ENCODE measurements at regions not wholly inside any gene's neighbourhood (a gene's known extent, or its start where the extent isn't known, plus 50 kb on each side); places are given as distances from the start of the nearest gene placed in this dataset.
A peak's percentile ranks its signal among the peaks of the same experiment; 100 is the strongest.
"Not testable (repeated sequence)": the region's sequence is repeated elsewhere in the genome, so short reads cannot be mapped to it uniquely, and the experiment has no call there.

DNA sequence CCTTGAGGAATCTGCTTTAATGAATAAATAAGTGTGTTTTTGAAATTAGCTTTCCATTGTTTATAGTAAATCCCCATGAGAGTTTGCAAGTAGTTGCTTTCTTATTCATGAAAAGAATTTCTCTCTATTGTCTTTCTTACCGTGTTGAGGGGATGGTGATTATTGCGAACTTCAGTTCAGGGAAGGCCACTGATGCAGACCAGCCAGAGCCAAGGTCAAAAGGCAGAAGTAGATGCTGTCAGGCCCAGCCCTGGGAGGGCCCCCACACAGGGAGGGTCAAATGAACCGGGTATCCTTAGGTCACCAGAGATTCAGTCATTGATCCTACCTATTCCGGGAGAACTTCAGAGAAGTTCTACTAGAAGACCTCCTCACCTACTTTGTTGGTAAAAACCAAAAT lies 185.9 kb downstream of the NUFIP1 start:
- no peak overlapping the region for H3K4me3 ChIP-seq
- TF ChIP-seq Cebpa-rat (IDR thresholded peaks at IDR 0.05) = no peak
- H4K20me1 ChIP-seq = no peaks in the 10 kb centered on the region
- H3K36me3 ChIP-seq = no peaks in the 10 kb centered on the region
- no peaks in the 10 kb centered on the region for H3K27me3 ChIP-seq
- H3K4me1 ChIP-seq = no peaks in the 10 kb centered on the region
- H3K27ac ChIP-seq = no peak overlapping the region
- no peak overlapping the region for H3K9ac ChIP-seq
- H3K9me3 ChIP-seq = no peaks in the 10 kb centered on the region
- no peak overlapping the region for H3K4me2 ChIP-seq

DNA sequence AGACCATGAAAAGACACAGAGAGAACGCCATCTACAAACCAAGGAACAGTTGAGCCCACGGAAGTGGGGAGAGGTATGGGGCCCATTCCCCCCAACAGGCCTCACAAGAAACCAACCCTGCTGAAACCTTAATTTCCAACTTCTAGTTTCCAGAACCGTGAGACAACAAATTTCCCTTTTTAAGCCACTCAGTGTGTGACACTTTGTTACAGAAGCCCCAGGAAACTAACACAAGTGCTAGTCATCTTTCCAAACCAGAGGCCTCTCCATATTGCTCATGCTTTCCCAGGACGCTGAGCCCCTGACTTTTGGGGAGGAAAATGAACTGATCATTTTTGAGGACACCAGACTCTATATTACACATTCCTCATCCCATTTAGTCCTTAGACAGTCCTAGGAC lies 186.8 kb downstream of the NUFIP1 start:
- no peak overlapping the region for H3K27ac ChIP-seq

GRCh38 chr13:44801990-44802389 lies 187.3 kb downstream of the NUFIP1 start:
- no peak overlapping the region for H3K27ac ChIP-seq
- H4K20me1 ChIP-seq = no peaks in the 10 kb centered on the region
- TF ChIP-seq Cebpa-rat (IDR thresholded peaks at IDR 0.05) = no peak
- H3K9ac ChIP-seq = no peak overlapping the region
- H3K9me3 ChIP-seq = no peaks in the 10 kb centered on the region
- no peak overlapping the region for H3K4me3 ChIP-seq
- no peaks in the 10 kb centered on the region for H3K4me1 ChIP-seq
- no peaks in the 10 kb centered on the region for H3K27me3 ChIP-seq
- H3K4me2 ChIP-seq = no peak overlapping the region
- H3K36me3 ChIP-seq = no peaks in the 10 kb centered on the region

More for the DNA sequence above, 186.8 kb downstream of the NUFIP1 start:
- Histone ChIP-seq H3K4me3 (no peak overlapping the region), H3K9ac (no peak overlapping the region), H3K4me2 (no peak overlapping the region), H3K9me3 (no peaks in the 10 kb centered on the region), H3K4me1 (no peaks in the 10 kb centered on the region), H4K20me1 (no peaks in the 10 kb centered on the region), H3K36me3 (no peaks in the 10 kb centered on the region), H3K27me3 (no peaks in the 10 kb centered on the region)
- no peak for TF ChIP-seq Cebpa-rat (IDR thresholded peaks at IDR 0.05)

GRCh38 chr13:44800626-44801025 lies 188.6 kb downstream of the NUFIP1 start:
- no peak for TF ChIP-seq Cebpa-rat (IDR thresholded peaks at IDR 0.05)
- no peak overlapping the region for H3K4me2 ChIP-seq
- H3K9ac ChIP-seq = no peak overlapping the region
- H4K20me1 ChIP-seq = no peaks in the 10 kb centered on the region
- no peak overlapping the region for H3K4me3 ChIP-seq
- H3K27ac ChIP-seq = no peak overlapping the region
- H3K9me3 ChIP-seq = no peaks in the 10 kb centered on the region
- no peaks in the 10 kb centered on the region for H3K36me3 ChIP-seq
- no peaks in the 10 kb centered on the region for H3K4me1 ChIP-seq
- H3K27me3 ChIP-seq = no peaks in the 10 kb centered on the region

DNA sequence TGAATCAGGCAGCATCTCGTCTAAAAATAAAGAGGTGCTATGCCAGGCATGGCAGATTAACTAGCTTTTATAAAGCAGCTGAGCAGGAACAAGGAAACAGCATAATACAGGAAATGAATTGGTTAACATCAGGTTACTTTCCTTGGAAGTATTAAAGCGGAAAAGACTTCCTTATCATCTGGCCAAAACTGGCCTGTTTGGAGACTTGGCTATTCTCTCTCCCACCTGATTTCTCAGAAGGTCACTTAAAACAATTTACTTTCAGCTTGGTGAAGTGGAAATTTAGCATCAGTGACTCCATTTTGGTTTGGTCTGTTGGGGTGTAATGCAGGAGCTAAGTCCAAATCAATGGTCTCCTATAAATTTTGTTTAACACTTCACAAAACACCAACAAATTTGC lies 191.6 kb downstream of the NUFIP1 start:
- no peaks in the 10 kb centered on the region for H3K27me3 ChIP-seq
- no peak overlapping the region for H3K4me2 ChIP-seq
- H3K27ac ChIP-seq = no peak overlapping the region
- peaks cover 9% of the 10 kb centered on the region for H3K9me3 ChIP-seq
- H3K4me1 ChIP-seq = no peaks in the 10 kb centered on the region
- H3K4me3 ChIP-seq = no peak overlapping the region
- no peak overlapping the region for H3K9ac ChIP-seq
- H3K36me3 ChIP-seq = no peaks in the 10 kb centered on the region
- TF ChIP-seq Cebpa-rat (IDR thresholded peaks at IDR 0.05) = no peak
- no peaks in the 10 kb centered on the region for H4K20me1 ChIP-seq

DNA sequence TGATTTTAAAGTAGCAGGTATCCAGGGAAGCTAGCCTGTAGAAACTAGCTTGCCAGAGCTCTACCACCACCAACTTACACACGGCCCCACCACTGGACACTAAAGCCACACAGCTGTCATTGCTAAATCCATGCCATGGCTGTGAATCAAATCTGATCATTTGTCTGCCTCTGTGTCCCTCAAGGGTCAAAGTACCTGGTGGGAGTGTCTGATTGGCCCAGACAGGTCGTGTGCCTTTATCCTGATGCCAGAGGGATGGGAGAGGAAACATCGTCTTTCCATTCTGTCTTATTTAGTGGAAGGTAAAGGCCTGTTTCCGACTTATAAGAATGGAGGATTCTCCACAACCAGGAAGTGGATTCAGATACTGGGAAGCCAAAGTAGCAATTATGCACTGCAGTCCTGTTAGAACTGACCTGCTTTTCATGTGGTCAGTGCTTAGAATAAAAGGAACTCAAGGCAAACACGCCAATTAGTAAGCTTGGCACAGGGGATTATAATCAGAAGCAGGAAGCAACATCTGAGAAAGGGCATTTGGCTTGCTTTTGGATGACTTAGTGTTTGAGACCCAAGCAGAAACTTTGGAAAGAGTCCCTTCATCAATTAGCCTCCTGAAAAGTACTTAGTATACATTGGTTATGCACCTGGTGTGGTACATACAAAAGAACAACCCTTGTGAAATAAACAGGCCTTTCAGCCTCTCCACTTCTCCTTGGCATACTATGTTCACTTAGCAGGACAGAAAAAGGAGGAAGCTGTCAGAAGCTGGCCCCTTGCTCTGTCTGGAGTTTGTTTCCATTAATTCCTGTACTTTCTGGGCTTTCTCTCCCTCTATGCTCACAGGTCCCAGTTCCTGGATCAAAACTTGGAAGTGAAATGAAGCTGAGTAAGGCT lies 192.4 kb downstream of the NUFIP1 start:
- Histone ChIP-seq H3K36me3 (no peaks in the 10 kb centered on the region), H3K9me3 (peaks cover 9% of the 10 kb centered on the region), H3K4me2 (no peak overlapping the region), H4K20me1 (no peaks in the 10 kb centered on the region), H3K9ac (no peak overlapping the region), H3K27me3 (no peaks in the 10 kb centered on the region), H3K27ac (no peak overlapping the region), H3K4me1 (peaks cover 7% of the 10 kb centered on the region), H3K4me3 (no peak overlapping the region)
- TF ChIP-seq Cebpa-rat (IDR thresholded peaks at IDR 0.05) = no peak

DNA sequence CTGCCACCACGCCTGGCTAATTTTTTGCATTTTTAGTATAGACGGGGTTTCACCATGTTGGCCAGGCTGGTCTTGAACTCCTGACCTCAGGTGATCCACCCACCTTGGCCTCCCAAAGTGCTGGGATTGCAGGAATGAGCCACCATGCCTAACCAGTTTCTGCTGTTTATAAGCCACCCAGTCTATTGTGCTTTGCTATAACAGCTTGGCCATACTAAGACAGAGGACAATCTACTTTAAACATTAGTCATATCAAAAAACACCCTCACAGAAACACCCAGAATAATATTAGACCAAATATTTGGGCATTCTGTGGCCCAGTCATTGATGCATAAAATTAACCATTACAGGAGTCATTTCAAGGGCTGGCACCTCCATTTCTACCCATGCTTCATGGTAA lies 193.2 kb downstream of the NUFIP1 start:
- not testable (repeated sequence) for H3K9me3 ChIP-seq, H3K4me2 ChIP-seq, H3K36me3 ChIP-seq, H3K27ac ChIP-seq, H3K27me3 ChIP-seq, H3K4me3 ChIP-seq, H3K9ac ChIP-seq, H4K20me1 ChIP-seq, H3K4me1 ChIP-seq

GRCh38 chr13:44795176-44795575 lies 194.1 kb downstream of the NUFIP1 start:
- Histone ChIP-seq H3K36me3 (no peaks in the 10 kb centered on the region), H3K4me3 (no peak overlapping the region), H3K4me2 (no peak overlapping the region), H3K27ac (no peak overlapping the region), H3K9ac (no peak overlapping the region), H3K27me3 (no peaks in the 10 kb centered on the region), H4K20me1 (no peaks in the 10 kb centered on the region), H3K9me3 (peaks cover 11% of the 10 kb centered on the region), H3K4me1 (peaks cover 7% of the 10 kb centered on the region)
- TF ChIP-seq Cebpa-rat (IDR thresholded peaks at IDR 0.05) = no peak

- no peak overlapping the region for H3K27ac ChIP-seq
- H3K4me3 ChIP-seq = no peak overlapping the region
- H4K20me1 ChIP-seq = no peaks in the 10 kb centered on the region
- no peaks in the 10 kb centered on the region for H3K36me3 ChIP-seq
- peaks cover 7% of the 10 kb centered on the region for H3K4me1 ChIP-seq
- no peaks in the 10 kb centered on the region for H3K27me3 ChIP-seq
- no peak overlapping the region for H3K9ac ChIP-seq
- peak overlapping the region; percentile 6; the same call in 1 of the 2 replicates for H3K4me2 ChIP-seq
- H3K9me3 ChIP-seq = peaks cover 21% of the 10 kb centered on the region
- no peak for TF ChIP-seq Cebpa-rat (IDR thresholded peaks at IDR 0.05)
These were observed 197.2 kb downstream of the NUFIP1 start for GRCh38 chr13:44792096-44792495.

- H3K4me3 ChIP-seq = no peak overlapping the region
- H3K27me3 ChIP-seq = no peaks in the 10 kb centered on the region
- H3K4me1 ChIP-seq = peaks cover 7% of the 10 kb centered on the region
- H3K27ac ChIP-seq = no peak overlapping the region
- H3K4me2 ChIP-seq = no peak overlapping the region
- no peak overlapping the region for H3K9ac ChIP-seq
- no peaks in the 10 kb centered on the region for H4K20me1 ChIP-seq
- H3K9me3 ChIP-seq = peaks cover 21% of the 10 kb centered on the region
- TF ChIP-seq Cebpa-rat (IDR thresholded peaks at IDR 0.05) = no peak
- no peaks in the 10 kb centered on the region for H3K36me3 ChIP-seq
These were observed 199.0 kb downstream of the NUFIP1 start for GRCh38 chr13:44790289-44790688.

Measured in BLaER1 (cell line).